Pons (tissue), 1 donor: ENCODE measurements at regions not wholly inside any gene's neighbourhood (a gene's known extent, or its start where the extent isn't known, plus 50 kb on each side); places are given as distances from the start of the nearest gene placed in this dataset.
"Not testable (repeated sequence)": the region's sequence is repeated elsewhere in the genome, so short reads cannot be mapped to it uniquely, and the experiment has no call there.

Experiments used
- DNase-seq: peaks from one replicate; pipeline ENCODE4 v3.0.0-alpha.2; 2016; ENCODE audit warnings: low spot score

DNA sequence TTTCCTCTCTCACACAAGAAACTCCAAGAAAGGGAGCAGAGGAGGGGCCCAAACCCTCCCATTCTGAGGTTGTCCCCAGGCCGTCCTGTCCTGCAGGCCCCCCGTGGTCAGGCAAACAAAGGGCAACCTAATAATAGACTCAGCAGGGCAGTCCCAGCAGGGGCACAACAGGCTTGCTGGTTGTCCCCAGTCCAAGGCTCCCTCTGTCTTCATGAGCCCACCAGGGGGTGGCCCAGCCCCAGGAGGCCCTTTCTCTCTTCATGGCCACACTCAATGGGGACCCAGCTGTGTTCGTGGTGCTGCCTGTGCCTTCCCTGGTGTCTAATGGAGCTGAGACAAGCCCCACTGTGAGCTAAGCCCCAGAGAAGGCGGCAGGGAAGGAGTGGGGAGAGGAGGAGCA, 359.9 kb downstream of the ADGRD1 start:
- no peak for DNase-seq

DNA sequence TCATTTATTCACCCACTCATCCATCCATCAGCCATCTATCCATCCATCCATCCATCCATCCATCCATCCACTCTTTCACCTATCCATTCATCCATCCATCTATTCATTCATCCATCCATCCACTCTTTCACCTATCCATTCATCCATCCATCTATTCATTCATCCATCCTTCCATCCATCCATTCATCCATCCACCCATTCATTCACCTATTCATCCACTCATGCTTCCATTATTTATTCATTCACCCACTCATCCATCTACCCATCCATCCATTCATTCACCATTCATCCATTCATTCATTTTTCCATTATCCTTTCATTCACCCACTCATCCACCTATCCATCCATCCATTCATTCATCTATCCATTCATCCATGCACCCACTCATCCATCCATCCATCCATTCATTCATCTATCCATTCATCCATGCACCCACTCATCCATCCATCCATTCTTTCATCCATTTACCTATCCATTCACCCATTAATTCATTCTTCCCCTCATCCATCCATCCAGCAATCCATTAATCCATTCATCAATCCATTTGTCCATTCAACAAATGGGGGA, 360.9 kb downstream of the ADGRD1 start:
- DNase-seq: no peak

DNA sequence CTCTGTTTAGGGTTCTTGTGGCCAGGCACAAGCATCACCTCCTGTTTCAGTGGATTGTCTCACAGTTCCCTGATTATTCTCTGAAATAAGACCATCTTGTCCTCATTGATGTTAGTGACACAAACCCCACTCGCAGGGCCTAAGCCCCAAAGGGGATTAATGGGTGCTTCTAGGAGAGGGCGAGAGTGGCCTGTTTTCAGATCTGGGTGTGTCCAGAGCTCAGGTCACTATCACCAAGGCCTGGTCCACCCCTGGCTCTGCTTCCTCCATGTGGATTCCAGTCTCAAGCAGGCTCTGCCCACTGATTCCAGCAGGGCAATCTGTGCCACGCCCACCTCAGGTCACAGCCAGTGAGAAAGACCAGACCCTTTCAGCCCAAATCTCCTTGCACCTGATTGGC, 361.9 kb downstream of the ADGRD1 start:
- DNase-seq: no peak

GRCh38 chr12:131316388-131316787, 362.7 kb downstream of the ADGRD1 start:
- DNase-seq: no peak

GRCh38 chr12:131318045-131318685, 364.5 kb downstream of the ADGRD1 start:
- no peak for DNase-seq

DNA sequence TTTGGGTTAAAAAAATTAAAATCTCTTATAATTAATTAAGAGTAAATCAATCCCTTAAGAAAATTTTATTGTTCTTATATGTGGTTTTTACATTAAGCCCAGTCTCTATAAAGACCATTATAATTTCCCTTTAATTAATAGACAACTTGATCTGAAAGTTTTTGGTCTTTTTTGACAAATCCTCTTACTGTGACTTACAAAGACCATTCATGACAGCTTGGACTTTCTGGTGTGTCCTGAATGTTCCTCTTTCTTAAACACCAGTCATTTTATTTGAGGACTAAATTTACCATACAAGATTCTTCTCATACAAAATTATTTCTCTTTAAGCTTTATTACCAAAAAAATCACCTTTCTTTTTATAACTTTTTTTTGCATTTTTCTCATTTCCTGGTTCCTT, 368.3 kb downstream of the ADGRD1 start:
- DNase-seq: no peak

GRCh38 chr12:131322460-131322859, 368.8 kb downstream of the ADGRD1 start:
- not testable (repeated sequence) for DNase-seq

DNA sequence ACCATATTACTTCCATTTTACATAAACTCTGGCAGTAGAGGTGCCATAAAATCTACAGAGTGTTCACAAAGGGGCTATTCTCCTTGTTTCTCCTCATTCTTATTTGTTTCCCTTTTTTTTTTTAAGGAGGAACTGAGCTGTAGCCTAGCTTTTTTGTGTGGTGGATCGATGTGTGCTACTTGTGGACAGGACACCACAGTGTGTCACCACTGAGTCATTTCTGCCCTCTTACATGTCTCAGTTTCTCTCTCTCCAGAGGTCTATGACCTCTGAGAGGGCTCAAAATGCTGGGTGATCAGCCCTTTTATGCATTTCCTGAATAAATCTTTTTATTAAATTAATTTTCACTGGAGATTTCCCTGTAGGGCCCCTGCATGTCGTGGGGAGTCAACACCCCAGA, 370.2 kb downstream of the ADGRD1 start:
- DNase-seq: no peak

DNA sequence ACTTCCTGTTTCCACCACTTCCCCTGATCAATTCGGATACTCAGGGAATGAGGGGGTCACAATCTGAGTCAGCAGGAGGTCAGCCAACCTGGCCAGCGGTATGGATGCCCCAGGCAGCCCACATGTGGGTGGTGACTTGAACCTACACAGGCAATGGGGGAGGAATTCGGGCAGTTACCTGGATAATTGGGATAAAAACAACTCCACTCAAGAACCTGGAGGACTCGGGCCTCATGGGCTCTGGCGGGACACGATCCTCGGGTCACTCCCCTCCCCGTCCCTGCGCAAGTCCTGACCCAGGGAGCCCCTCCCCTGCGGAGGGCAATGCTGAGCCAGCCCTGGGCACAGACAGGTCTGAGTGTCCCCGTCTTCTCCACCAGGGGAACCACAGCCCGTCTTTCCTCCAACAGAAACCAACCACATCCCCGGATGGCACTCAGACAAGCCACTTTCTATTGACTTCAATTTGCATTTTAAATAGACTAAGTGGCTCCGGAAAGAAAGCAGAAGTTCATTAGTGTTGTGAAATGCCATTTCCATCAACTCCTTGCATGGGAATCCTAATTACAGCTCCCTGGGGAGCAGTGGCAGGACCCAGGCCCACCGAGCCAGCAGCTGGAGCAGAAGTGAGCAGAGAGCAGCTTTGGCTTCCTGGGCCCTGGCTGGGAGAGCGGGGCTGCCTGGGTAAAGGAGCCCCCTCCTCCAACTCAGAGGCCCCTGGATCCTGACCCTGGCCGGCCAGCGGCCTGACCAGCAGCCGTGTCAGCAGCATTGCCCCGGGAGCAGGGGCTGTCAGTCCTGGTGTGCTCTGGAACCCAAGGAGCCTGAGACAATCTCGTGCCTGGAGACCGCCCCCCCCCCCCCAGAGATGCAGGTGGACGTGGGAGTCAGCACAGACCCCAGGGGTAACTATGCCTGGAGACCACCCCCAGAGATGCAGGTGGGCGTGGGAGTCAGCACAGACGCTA, 374.1 kb downstream of the ADGRD1 start:
- DNase-seq: no peak

- DNase-seq: not testable (repeated sequence)
These were observed 375.4 kb downstream of the ADGRD1 start for GRCh38 chr12:131328861-131329845.

- no peak for DNase-seq
These were observed 376.6 kb downstream of the ADGRD1 start for GRCh38 chr12:131330106-131330815.

GRCh38 chr12:131331148-131331750, 377.5 kb downstream of the ADGRD1 start:
- DNase-seq: no peak

DNA sequence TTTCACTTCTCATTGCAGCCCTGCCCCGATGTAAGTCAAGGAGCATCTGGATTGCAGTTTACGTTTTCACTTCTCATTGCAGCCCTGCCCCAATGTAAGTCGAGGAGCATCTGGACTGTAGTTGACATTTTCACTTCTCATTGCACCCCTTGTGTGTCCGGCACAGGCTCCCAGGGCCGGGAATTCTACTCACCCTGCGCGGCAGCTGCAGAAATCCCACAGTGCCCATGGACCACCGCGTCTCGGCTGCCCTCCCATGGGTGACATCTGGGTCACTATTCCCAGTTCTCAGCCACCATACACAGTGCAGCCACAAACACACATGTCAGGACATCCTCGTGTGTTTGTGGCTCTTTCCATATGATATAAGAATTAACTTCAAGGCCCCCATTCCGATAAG, 378.5 kb downstream of the ADGRD1 start:
- DNase-seq: no peak

GRCh38 chr12:131333136-131333535, 377.8 kb upstream of the SFSWAP start:
- no peak for DNase-seq

GRCh38 chr12:131333621-131334440, 377.1 kb upstream of the SFSWAP start:
- DNase-seq: no peak

GRCh38 chr12:131334835-131335234, 376.1 kb upstream of the SFSWAP start:
- DNase-seq: no peak

- DNase-seq: no peak
These were observed 375.4 kb upstream of the SFSWAP start for GRCh38 chr12:131335456-131335855.

DNA sequence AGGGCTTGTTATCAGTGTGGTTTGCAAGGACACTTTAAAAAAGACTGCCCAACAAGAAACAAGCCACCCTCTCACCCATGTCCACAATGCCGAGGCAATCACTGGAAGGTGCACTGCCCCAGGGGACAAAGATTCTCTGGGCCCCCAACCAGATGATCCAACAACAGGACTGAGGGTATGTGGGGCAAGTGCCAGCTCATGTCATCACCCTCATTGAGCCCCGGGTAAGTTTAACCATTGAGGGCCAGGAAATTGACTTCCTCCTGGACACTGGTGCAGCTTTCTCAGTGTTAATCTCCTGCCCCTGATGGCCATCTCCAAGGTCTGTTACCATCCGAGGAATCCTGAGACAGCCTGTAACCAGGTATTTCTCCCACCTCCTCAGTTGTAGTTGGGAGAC, 373.0 kb upstream of the SFSWAP start:
- not testable (repeated sequence) for DNase-seq

GRCh38 chr12:131340616-131341210, 370.2 kb upstream of the SFSWAP start:
- no peak for DNase-seq
